T1000 (cell line): ENCODE measurements at regions not wholly inside any gene's neighbourhood (a gene's known extent, or its start where the extent isn't known, plus 50 kb on each side); places are given as distances from the start of the nearest gene placed in this dataset.

ENCODE experiments used
- DNase-seq: peaks from one replicate; lab custom pipeline; 2025; ENCODE audit warnings: mixed read lengths; lab: John Stamatoyannopoulos, UW

- DNase-seq: no peak
These were observed 136.9 kb downstream of the SLC38A1 start for GRCh38 chr12:46131732-46132469.

GRCh38 chr12:46127656-46128055 is 137.3 kb upstream of the SCAF11 start:
- no peak for DNase-seq

GRCh38 chr12:46126050-46126727 is 135.8 kb upstream of the SCAF11 start:
- no peak for DNase-seq

GRCh38 chr12:46124848-46125619 is 134.7 kb upstream of the SCAF11 start:
- DNase-seq: peak; percentile 37

- no peak for DNase-seq
These were observed 133.9 kb upstream of the SCAF11 start for GRCh38 chr12:46124132-46124847.

GRCh38 chr12:46112364-46112763 is 122.0 kb upstream of the SCAF11 start:
- no peak for DNase-seq

- DNase-seq: no peak
These were observed 121.3 kb upstream of the SCAF11 start for GRCh38 chr12:46111715-46112114.

GRCh38 chr12:46110928-46111699 is 120.7 kb upstream of the SCAF11 start:
- no peak for DNase-seq

- no peak for DNase-seq
These were observed 119.8 kb upstream of the SCAF11 start for GRCh38 chr12:46110223-46110611.

GRCh38 chr12:46109343-46110222 is 119.2 kb upstream of the SCAF11 start:
- DNase-seq: no peak

GRCh38 chr12:46108721-46109120 is 118.3 kb upstream of the SCAF11 start:
- DNase-seq: no peak

GRCh38 chr12:46107591-46107990 is 117.2 kb upstream of the SCAF11 start:
- DNase-seq: no peak

GRCh38 chr12:46105735-46106134 is 115.4 kb upstream of the SCAF11 start:
- no peak for DNase-seq

GRCh38 chr12:46103559-46104383 is 113.4 kb upstream of the SCAF11 start:
- DNase-seq: no peak

GRCh38 chr12:46101485-46101869 is 111.1 kb upstream of the SCAF11 start:
- DNase-seq: no peak

- no peak for DNase-seq
These were observed 110.4 kb upstream of the SCAF11 start for GRCh38 chr12:46100551-46101484.

- DNase-seq: no peak
These were observed 99.2 kb upstream of the SCAF11 start for GRCh38 chr12:46089414-46090162.
